ENCODE measurements at regions not wholly inside any gene's neighbourhood (a gene's known extent, or its start where the extent isn't known, plus 50 kb on each side); places are given as distances from the start of the nearest gene placed in this dataset.

DNA sequence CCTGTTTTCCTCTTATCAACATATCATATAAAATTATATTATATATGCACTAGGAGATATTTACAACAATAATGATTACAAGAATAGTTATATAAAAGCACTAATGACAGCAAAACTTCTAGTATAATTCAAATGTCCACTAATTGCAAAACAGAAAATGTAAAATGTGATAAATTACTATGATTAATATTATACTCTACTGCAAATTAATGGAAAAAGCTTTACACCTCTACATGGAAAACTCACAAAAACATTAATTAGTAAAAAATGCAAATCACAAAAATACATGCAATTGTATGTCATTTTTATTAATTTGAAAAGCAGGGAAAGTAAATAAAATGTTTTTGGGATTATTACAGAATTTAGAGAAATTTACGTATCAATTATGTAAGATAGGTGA lies 681.0 kb upstream of the PCDH20 start:
- H3K4me3 ChIP-seq (ENCODE audit: low read depth in 1 of 3, low read length in 3 of 3), result no peak overlapping the region
- TF ChIP-seq NR2F2 (IDR thresholded peaks at IDR 0.05), result no peak
- TF ChIP-seq SP1 (IDR thresholded peaks at IDR 0.05), result no peak
- TF ChIP-seq EGR1 (IDR thresholded peaks at IDR 0.05; ENCODE audit: low read depth in 2 of 2), result no peak
- no peak for TF ChIP-seq REST (IDR thresholded peaks at IDR 0.05)
- no peak for TF ChIP-seq GABPA (IDR thresholded peaks at IDR 0.05 in 1 of 2, conservative IDR thresholded peaks at IDR 0.05 in 1 of 2)
- TF ChIP-seq FOXA2 (IDR thresholded peaks at IDR 0.05), result no peak
- TF ChIP-seq, protein P1, sequence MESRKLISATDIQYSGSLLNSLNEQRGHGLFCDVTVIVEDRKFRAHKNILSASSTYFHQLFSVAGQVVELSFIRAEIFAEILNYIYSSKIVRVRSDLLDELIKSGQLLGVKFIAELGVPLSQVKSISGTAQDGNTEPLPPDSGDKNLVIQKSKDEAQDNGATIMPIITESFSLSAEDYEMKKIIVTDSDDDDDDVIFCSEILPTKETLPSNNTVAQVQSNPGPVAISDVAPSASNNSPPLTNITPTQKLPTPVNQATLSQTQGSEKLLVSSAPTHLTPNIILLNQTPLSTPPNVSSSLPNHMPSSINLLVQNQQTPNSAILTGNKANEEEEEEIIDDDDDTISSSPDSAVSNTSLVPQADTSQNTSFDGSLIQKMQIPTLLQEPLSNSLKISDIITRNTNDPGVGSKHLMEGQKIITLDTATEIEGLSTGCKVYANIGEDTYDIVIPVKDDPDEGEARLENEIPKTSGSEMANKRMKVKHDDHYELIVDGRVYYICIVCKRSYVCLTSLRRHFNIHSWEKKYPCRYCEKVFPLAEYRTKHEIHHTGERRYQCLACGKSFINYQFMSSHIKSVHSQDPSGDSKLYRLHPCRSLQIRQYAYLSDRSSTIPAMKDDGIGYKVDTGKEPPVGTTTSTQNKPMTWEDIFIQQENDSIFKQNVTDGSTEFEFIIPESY (IDR thresholded peaks at IDR 0.05), result no peak
- no peak for TF ChIP-seq JUND (IDR thresholded peaks at IDR 0.05)
- no peak for TF ChIP-seq YY1 (IDR thresholded peaks at IDR 0.05)
- no peak for TF ChIP-seq ATF3 (IDR thresholded peaks at IDR 0.05)
- no peak for TF ChIP-seq HNF4A (conservative IDR thresholded peaks at IDR 0.05)
- TF ChIP-seq RXRA (IDR thresholded peaks at IDR 0.05), result no peak
- TF ChIP-seq RAD21 (IDR thresholded peaks at IDR 0.05), result no peak
- no peak for TF ChIP-seq TAF1 (conservative IDR thresholded peaks at IDR 0.05)
- no peak for TF ChIP-seq FOXA1 (IDR thresholded peaks at IDR 0.05)
- TF ChIP-seq, protein P2, sequence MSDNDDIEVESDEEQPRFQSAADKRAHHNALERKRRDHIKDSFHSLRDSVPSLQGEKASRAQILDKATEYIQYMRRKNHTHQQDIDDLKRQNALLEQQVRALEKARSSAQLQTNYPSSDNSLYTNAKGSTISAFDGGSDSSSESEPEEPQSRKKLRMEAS (IDR thresholded peaks at IDR 0.05), result no peak
- no peak for TF ChIP-seq HNF4G (IDR thresholded peaks at IDR 0.05)
- TF ChIP-seq, protein P3, sequence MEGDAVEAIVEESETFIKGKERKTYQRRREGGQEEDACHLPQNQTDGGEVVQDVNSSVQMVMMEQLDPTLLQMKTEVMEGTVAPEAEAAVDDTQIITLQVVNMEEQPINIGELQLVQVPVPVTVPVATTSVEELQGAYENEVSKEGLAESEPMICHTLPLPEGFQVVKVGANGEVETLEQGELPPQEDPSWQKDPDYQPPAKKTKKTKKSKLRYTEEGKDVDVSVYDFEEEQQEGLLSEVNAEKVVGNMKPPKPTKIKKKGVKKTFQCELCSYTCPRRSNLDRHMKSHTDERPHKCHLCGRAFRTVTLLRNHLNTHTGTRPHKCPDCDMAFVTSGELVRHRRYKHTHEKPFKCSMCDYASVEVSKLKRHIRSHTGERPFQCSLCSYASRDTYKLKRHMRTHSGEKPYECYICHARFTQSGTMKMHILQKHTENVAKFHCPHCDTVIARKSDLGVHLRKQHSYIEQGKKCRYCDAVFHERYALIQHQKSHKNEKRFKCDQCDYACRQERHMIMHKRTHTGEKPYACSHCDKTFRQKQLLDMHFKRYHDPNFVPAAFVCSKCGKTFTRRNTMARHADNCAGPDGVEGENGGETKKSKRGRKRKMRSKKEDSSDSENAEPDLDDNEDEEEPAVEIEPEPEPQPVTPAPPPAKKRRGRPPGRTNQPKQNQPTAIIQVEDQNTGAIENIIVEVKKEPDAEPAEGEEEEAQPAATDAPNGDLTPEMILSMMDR (IDR thresholded peaks at IDR 0.05; ENCODE audit: low read depth, low read length, missing input control), result no peak
- no peak overlapping the region for H3K27ac ChIP-seq (ENCODE audit: low read depth in 1 of 2, low read length in 2 of 2)
- no peaks in the 10 kb centered on the region for H3K9me3 ChIP-seq (ENCODE audit: control insufficient read depth in 4 of 4, low read length in 3 of 4)
- H3K9ac ChIP-seq (ENCODE audit: low read depth in 1 of 2, low read length in 2 of 2), result no peak overlapping the region
- no peaks in the 10 kb centered on the region for H3K4me1 ChIP-seq (ENCODE audit: control insufficient read depth in 4 of 4, insufficient read depth in 4 of 4, low read length in 3 of 4)
- WGBS, result 88% methylated on average over 1 of the region's 1 CpG
- no peaks in the 10 kb centered on the region for H3K36me3 ChIP-seq (ENCODE audit: control insufficient read depth in 4 of 4, insufficient read depth in 3 of 4, low read depth in 1 of 4, low read length in 3 of 4)
- no peaks in the 10 kb centered on the region for H3K27me3 ChIP-seq (ENCODE audit: control insufficient read depth in 4 of 4, insufficient read depth in 4 of 4, low read length in 3 of 4)
- no peak for DNase-seq (ENCODE audit: low spot score)

Data from liver (tissue), 8 donors.